ENCODE measurements at regions not wholly inside any gene's neighbourhood (a gene's known extent, or its start where the extent isn't known, plus 50 kb on each side); places are given as distances from the start of the nearest gene placed in this dataset.

DNA sequence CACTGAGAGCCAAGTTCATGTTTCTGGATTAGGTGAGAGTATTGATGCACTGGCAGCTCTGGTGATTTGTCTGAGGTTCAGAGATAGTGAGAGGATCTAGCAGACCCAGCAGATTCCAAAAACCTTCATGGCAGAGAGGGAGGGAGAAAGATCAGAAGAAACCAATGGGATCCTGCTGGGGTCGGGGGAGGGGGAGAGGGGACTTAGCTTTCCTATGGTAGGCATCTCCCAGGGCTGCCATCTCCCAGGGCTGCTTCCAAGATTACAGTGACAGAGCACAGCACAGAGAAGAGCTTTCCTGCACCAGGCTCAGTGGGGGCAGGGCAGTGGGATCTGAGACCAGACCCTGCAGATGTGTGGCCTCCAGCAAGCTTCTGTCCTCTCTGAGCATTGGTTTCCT is 76.8 kb upstream of the GDF10 start:
- TF ChIP-seq, protein P1, sequence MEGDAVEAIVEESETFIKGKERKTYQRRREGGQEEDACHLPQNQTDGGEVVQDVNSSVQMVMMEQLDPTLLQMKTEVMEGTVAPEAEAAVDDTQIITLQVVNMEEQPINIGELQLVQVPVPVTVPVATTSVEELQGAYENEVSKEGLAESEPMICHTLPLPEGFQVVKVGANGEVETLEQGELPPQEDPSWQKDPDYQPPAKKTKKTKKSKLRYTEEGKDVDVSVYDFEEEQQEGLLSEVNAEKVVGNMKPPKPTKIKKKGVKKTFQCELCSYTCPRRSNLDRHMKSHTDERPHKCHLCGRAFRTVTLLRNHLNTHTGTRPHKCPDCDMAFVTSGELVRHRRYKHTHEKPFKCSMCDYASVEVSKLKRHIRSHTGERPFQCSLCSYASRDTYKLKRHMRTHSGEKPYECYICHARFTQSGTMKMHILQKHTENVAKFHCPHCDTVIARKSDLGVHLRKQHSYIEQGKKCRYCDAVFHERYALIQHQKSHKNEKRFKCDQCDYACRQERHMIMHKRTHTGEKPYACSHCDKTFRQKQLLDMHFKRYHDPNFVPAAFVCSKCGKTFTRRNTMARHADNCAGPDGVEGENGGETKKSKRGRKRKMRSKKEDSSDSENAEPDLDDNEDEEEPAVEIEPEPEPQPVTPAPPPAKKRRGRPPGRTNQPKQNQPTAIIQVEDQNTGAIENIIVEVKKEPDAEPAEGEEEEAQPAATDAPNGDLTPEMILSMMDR (IDR thresholded peaks at IDR 0.05), result no peak
- no peak for TF ChIP-seq POLR2A (IDR thresholded peaks at IDR 0.05)
